Upper lobe of right lung (tissue), 1 donor: ENCODE measurements at regions not wholly inside any gene's neighbourhood (a gene's known extent, or its start where the extent isn't known, plus 50 kb on each side); places are given as distances from the start of the nearest gene placed in this dataset.

ENCODE experiments used
- ATAC-seq: fragments of 200-7000 bp; cut with Tn5 transposase; one replicate; pipeline ENCODE4 v1.9.1; 2020; ENCODE audit warnings: mild to moderate bottlenecking, moderate library complexity
- DNase-seq: peaks from one replicate; pipeline ENCODE4 v3.0.0-alpha.2; 2020
- H3K27ac ChIP-seq: fragments of 200-600 bp; one replicate; pipeline ENCODE4 v1.8.0; 2022
- H3K27me3 ChIP-seq: fragments of 200-600 bp; one replicate; pipeline ENCODE4 v1.8.0; 2022; ENCODE audit warnings: mild to moderate bottlenecking
- H3K36me3 ChIP-seq: fragments of 200-600 bp; one replicate; pipeline ENCODE4 v1.8.0; 2022
- H3K4me1 ChIP-seq: fragments of 200-600 bp; one replicate; pipeline ENCODE4 v1.8.0; 2022
- H3K4me3 ChIP-seq: fragments of 200-600 bp; one replicate; pipeline ENCODE4 v1.8.0; 2022; ENCODE audit warnings: mild to moderate bottlenecking
- H3K9me3 ChIP-seq: fragments of 200-600 bp; one replicate; pipeline ENCODE4 v1.8.0; 2022
- CTCF ChIP-seq: fragments of 200-600 bp; IDR thresholded peaks from one replicate; pipeline ENCODE4 v1.8.0; 2022; ENCODE audit warnings: antibody characterized with exemption
- intact Hi-C: fragments of 100-400 bp; cut with DNase I; formaldehyde crosslinking; loops from one replicate; pipeline ENCODE4 v1.11.0; 2022
- donor health status: DM: no; HTN: yes; CAD: no; lungs with severe emphysema.

GRCh38 chr16:59164461-59164860 is 430.3 kb upstream of the GOT2 start:
- Histone ChIP-seq H3K27ac (no peak overlapping the region), H3K4me1 (no peaks in the 10 kb centered on the region), H3K27me3 (no peaks in the 10 kb centered on the region), H3K4me3 (no peak overlapping the region), H3K9me3 (no peaks in the 10 kb centered on the region), H3K36me3 (no peaks in the 10 kb centered on the region)
- no peak for DNase-seq
- intact Hi-C loops, result no loop called here
- no peak for ATAC-seq
- no peak for TF ChIP-seq CTCF

- ATAC-seq (no peak), DNase-seq (no peak)
- Histone ChIP-seq H3K27me3 (no peaks in the 10 kb centered on the region), H3K9me3 (no peaks in the 10 kb centered on the region), H3K4me1 (no peaks in the 10 kb centered on the region), H3K36me3 (no peaks in the 10 kb centered on the region), H3K27ac (no peak overlapping the region), H3K4me3 (no peak overlapping the region)
- no peak for TF ChIP-seq CTCF
- intact Hi-C loops, result no loop called here
These were observed 429.4 kb upstream of the GOT2 start for GRCh38 chr16:59163371-59164055.

GRCh38 chr16:59161679-59162078 is 427.6 kb upstream of the GOT2 start:
- intact Hi-C loops, result no loop called here
- no peak for TF ChIP-seq CTCF

GRCh38 chr16:59154295-59154694 is 420.2 kb upstream of the GOT2 start:
- Histone ChIP-seq H3K9me3 (no peaks in the 10 kb centered on the region), H3K27me3 (no peaks in the 10 kb centered on the region), H3K27ac (no peak overlapping the region), H3K36me3 (no peaks in the 10 kb centered on the region), H3K4me3 (no peak overlapping the region), H3K4me1 (no peaks in the 10 kb centered on the region)
- ATAC-seq (no peak), DNase-seq (no peak)
- intact Hi-C loops, result no loop called here
- no peak for TF ChIP-seq CTCF

More at GRCh38 chr16:59161679-59162078, 427.6 kb upstream of the GOT2 start:
- Histone ChIP-seq H3K27ac (no peak overlapping the region), H3K27me3 (no peaks in the 10 kb centered on the region), H3K36me3 (no peaks in the 10 kb centered on the region), H3K4me1 (no peaks in the 10 kb centered on the region), H3K9me3 (no peaks in the 10 kb centered on the region), H3K4me3 (no peak overlapping the region)
- ATAC-seq (no peak), DNase-seq (no peak)

- intact Hi-C loops, result no loop called here
- H3K4me3 ChIP-seq, result no peak overlapping the region
- H3K27me3 ChIP-seq, result no peaks in the 10 kb centered on the region
- H3K27ac ChIP-seq, result no peak overlapping the region
- ATAC-seq (no peak), DNase-seq (no peak)
- TF ChIP-seq CTCF, result no peak
- H3K36me3 ChIP-seq, result no peaks in the 10 kb centered on the region
- H3K9me3 ChIP-seq, result no peaks in the 10 kb centered on the region
- no peaks in the 10 kb centered on the region for H3K4me1 ChIP-seq
These were observed 414.6 kb upstream of the GOT2 start for GRCh38 chr16:59148769-59149155.
